T47D (cell line): ENCODE measurements at regions not wholly inside any gene's neighbourhood (a gene's known extent, or its start where the extent isn't known, plus 50 kb on each side); places are given as distances from the start of the nearest gene placed in this dataset.

Source experiments
- DNase-seq, 2 experiments: peaks; one replicate each; pipeline versions ENCODE4 v3.0.0 to v3.0.0-alpha.2; 2011 to 2012; ENCODE audit warnings: low read depth in 1 of 2, low spot score in 1 of 2
- JUND ChIP-seq: IDR thresholded peaks from 2 replicates; pipeline ENCODE4 v1.6.1; 2012; ENCODE audit warnings: low read depth
- in situ Hi-C: cut with HindIII; loops from 2 replicates; pipeline ENCODE4 v1.10.0; 2016; ENCODE audit warnings: low sequenced_read_pairs, low pct_unique_long_range_greater_than_20kb

DNA sequence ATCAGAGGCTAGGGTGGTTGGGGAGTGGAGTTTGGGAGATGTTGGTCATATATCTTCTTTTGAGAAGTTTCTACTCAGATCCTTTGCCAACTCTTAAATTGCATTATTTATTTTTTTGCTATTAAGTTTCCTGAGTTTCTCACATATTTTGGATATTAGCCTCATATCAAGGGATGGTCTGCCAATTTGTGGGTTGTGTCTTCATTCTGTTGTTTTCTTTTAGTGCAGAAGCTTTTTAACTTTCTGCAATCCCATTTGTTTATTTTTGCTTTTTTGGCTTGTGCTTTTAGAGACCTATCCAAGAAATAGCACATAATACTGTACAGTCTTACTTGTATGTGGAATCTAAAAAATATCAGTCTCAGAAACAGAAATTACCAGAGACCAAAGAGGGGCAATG, 509.2 kb upstream of the HS3ST1 start:
- no peak for TF ChIP-seq JUND
- DNase-seq = no peak
- in situ Hi-C loops = no loop called here

DNA sequence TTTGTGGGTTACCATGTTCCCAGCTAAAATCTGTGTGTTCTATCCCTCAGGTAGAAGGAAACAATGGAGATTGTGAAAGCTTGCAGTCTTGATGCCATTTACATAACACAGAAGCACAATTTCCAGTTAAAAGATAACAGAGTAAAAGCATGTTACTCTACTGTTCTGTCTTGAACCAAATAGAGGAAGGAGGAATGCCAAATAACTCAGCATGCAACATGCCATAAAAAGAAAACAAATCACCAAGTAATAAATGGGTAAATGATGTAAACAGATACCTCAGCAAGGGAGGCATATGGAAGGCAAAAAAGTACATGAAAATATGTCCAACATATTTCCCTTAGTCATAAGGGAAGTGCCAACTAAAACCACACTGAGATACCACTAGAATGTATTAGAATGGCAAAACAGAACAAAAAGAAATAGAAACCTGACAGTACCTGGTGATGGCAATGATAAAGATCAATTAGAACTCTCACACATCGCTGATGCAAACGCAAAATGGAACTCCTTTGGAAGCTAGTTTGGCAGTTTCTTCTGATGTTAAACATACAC, 502.6 kb upstream of the HS3ST1 start:
- TF ChIP-seq JUND = no peak
- in situ Hi-C loops = no loop called here
- DNase-seq = no peak

DNA sequence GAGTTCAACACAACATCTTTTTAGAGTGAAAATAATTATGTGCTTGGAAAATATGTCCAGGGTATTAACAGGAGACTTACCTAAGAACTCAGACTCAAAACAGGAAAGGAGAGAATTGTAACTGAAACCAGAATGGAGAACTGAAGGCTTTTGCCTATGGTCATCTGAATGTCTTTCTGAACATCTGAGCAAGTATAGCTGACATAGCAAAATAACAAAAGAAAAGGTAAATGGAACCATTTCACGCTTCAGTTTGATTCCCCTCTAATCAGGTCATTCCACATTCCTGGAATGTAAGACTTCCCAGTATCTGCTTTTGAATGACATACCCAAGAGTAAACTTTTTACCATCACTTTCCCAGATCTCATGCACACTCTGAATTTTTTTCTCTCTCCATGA, 500.4 kb upstream of the HS3ST1 start:
- in situ Hi-C loops = no loop called here
- no peak for TF ChIP-seq JUND
- DNase-seq = no peak

DNA sequence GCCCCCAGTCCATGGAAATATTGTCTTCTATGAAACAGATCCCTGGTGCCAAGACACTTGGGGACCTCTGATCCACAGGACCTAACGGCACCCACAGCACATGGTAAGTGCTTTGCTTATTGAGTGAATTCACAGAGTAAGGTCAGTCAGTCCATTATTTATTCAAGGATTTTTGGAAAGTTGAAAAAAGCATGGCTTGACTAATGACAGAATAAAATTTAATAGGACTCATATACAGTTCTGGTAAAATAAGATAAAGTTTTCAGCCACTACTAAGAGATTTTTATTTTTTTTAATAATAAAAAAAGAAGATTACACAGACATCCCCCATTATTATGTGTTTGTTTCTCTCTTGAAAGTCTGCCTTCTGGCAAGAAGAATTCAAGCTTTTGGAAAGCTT, 490.6 kb upstream of the HS3ST1 start:
- no peak for DNase-seq
- in situ Hi-C loops = no loop called here
- no peak for TF ChIP-seq JUND

DNA sequence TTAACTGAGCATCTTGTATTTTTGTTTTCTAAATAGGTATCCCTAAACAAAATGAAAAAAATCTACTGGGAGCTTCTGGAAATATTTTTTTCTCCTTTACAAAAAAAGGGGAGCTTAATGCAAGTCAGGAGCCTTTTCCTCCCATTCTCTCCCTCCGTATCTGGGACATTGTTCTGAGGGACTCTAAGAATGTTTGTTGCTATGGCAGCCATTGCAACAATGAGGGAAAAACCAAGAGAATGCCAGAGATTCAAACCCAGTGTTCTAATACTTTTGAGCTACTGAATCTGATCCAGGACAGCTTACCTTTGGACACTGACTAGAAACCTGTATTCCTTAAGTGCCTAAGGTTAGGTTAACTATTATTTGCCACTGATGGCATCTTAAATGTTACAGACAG, 485.7 kb upstream of the HS3ST1 start:
- no peak for TF ChIP-seq JUND
- DNase-seq = no peak
- in situ Hi-C loops = no loop called here

DNA sequence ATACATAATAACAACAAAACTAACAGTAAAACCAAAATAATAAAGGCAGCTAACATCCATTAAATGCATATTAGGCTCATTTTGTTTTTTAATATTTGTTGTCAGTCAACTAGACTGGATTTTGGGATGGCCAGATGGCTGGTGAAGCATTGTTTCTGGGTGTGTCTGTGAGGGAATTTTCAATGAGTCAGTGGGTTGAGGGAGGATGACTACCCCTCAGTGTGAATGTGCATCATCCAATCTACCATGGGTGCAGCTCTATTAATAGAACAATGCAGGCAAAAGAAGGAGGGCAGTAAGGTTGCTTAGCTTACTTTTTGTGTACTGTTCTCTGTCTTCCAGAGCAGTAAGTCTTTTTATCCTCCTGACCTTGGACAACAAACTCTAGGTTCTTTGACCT, 484.2 kb upstream of the HS3ST1 start:
- in situ Hi-C loops = no loop called here

DNA sequence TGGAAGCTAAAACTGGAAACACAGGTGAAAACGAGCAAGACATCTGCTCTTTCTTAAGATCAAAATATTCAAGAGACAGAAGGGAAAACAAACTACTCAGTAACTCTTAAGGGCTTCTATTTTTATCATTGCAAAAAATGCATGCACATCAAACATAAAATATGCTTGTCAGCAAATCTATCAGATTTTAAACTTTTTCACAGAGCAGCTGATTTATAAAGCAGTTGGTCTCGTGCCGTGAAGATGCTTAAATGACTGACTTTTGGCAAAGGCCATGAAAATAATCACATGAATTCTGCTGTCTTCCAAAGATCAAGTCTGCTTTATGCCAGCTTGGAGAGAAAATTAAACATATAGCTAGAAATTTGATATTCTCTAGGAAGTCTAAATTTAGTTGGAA, 482.1 kb upstream of the HS3ST1 start:
- DNase-seq = no peak
- no peak for TF ChIP-seq JUND
- in situ Hi-C loops = no loop called here

More for the DNA sequence above, 484.2 kb upstream of the HS3ST1 start:
- TF ChIP-seq JUND = no peak
- DNase-seq = no peak

DNA sequence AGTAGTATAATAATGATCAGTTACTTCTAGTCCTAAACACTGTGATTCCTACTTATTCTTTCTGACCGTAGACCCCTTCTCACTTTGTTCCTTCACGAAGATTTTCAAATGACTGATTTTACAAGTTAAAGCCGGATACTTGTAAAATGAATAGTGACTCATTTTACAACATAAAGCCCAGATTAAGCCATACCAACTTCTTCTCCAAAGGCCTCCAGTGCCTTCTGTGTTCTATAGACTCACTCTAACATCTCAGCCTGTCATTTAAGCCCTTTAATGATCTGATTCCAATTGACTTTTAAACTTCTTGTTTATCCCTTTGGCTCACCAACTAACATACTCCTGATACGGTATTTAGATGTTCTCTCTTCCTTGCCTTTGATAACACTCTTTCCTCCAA, 480.0 kb upstream of the HS3ST1 start:
- in situ Hi-C loops = no loop called here
- no peak for DNase-seq
- TF ChIP-seq JUND = no peak

DNA sequence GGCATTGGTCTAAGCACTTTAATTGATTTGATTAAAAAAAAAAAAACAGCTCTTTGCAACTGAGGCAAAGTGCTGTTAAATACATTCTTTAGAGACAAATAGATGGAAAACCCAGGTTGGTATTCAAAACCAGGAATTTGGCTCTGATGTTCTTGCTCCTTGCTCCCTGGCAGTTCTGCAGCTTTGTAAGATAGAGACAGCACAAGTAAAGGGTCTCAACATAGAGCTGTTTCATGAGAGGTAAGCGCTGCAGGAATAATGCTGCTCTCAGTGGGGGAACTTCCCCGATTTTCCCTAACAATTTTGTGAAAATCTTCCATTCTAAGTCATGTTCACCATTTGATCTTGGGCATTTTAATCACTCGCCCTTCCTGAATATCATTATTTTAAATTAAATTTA, 479.5 kb upstream of the HS3ST1 start:
- in situ Hi-C loops = no loop called here
- no peak for DNase-seq
- TF ChIP-seq JUND = no peak

DNA sequence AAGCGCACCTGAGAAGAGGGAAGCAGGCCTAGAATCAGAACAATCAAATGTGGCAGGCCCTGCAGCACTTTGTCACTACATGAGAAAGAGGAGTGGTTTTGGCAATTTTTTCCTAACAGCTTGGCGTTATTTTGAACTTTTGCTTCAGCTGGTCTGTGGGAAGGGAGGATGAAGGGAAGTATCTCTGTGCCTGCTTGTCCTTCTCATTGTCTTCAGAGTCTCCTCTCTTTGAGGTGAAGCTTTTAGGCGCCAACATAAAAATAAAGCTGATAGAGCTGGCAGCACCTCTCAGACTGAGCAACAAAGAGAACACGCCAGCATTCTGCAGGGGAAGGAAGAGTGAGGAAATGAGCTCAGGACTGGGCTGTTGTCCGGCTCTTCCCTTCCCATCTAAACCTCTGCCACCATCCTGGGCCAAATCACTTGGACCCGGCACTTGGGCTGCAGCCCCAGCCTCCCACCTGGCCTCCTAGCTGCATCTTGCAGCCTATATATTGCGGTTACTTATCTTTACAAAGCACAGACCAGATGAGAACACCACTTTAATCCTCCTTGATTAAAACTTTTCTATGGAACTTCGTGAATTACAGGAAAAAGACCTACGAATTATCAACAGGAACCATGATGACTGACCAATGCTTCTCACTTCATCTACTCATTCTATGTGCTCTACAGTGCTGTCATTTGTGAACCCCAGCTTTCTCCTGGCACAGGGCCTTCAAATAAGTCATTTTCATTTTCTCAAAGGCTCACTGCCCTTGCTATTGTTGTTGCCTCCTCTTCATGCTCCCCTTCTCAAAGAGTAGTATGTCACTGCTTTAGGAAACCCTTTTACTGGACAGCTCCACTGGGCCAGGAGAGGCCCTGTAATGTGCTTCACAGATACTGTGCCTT, 476.4 kb upstream of the HS3ST1 start:
- TF ChIP-seq JUND = no peak
- in situ Hi-C loops = no loop called here
- DNase-seq = no peak

DNA sequence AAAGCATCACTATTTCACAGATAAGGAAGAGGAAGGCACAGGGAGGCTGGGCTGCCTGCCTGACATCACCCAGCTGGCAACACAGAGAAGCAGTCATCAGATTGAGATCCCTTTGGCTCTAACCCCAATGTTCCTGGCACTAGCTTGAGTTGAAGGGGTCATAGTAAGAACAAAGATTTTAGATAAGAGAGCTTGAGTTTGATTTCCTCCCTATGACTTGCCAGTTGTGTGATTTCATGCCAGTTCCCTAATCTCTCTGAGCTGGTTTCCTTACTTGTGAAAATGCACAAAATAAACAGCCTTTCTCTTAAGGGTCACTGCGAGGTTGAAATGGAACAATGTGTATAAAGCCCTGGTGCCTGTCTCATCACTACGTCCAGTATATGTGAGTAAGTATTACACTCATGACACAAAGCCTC, 475.4 kb upstream of the HS3ST1 start:
- TF ChIP-seq JUND = no peak
- no peak for DNase-seq
- in situ Hi-C loops = no loop called here

DNA sequence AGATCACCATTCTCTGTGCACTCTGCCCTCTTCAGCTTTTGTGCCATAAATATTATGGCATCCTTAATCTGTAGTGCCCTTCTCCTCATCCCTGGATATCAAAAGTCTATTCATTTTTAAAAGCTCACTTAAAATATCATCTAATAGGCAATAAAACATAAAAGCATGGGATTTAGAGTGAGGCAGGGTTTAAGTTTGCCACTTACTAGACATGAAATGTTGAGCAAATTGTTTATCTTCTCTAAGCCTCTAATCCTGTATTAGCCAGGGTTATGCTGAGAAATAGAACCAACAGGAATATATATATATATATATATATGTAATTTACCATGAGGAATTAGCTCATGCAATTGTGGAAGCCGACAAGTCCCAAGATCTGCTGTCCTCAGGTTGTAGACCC, 472.4 kb upstream of the HS3ST1 start:
- TF ChIP-seq JUND = no peak
- in situ Hi-C loops = no loop called here
- DNase-seq = no peak

DNA sequence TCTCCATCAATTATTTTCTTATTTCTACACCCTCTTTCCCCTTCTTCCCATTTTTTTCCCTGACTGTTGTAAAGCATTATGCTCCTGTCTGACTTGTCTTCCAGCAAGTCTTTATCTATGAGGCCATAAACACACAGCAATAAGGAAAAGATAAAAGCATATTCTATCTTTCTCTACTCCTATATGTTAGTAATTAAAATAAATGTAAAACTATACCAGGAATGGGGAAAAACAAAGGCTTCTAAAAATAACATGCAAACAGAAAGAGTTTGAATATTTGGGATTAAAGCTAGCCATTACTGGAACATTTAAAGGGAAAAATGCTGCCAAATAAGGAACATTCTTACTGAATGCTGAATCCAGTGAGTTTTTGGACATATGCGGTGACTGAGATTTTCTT, 471.7 kb upstream of the HS3ST1 start:
- in situ Hi-C loops = no loop called here
- DNase-seq = no peak

More for the DNA sequence above, 471.7 kb upstream of the HS3ST1 start:
- no peak for TF ChIP-seq JUND
